Erythroblast (primary cell): ENCODE measurements at regions not wholly inside any gene's neighbourhood (a gene's known extent, or its start where the extent isn't known, plus 50 kb on each side); places are given as distances from the start of the nearest gene placed in this dataset.

Experiments used
- GATA1 ChIP-seq: IDR thresholded peaks from 2 replicates; pipeline ENCODE4 v1.6.1; 2011; ENCODE audit warnings: low read depth, mild to moderate bottlenecking, control low read depth, low read length, moderate library complexity
- POLR2A ChIP-seq: IDR thresholded peaks from 2 replicates; pipeline ENCODE4 v1.6.1; 2011; ENCODE audit warnings: mild to moderate bottlenecking, low read length

DNA sequence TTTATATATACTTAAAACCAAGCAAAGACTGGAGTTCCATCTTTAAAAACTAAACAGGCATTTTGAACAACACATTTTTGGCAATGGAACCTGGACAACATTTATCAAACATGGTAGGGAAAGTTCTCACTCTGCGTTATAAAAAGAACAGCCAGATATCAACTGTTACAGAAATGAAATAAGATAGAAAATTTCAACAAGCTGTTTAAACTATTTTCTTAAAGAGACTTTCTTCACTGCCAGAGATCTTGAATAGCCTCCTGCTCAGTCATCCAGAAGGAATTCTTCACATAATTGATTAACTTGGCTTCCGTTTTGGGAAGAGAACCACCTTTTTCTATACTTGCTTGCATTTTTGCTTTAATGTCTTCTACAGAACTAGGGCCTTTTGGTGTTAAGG is 166.0 kb upstream of the PIK3C3 start:
- TF ChIP-seq POLR2A (no peak), GATA1 (no peak)
